ENCODE measurements at regions not wholly inside any gene's neighbourhood (a gene's known extent, or its start where the extent isn't known, plus 50 kb on each side); places are given as distances from the start of the nearest gene placed in this dataset.

GRCh38 chr2:19754907-19755306 is 146.9 kb downstream of the TTC32 start:
- 72 to 77% methylated on average over 4 to 5 of the region's 10 CpGs for WGBS, 2 donors (ENCODE audit: low coverage in 1 of 2)
- H3K27me3 ChIP-seq: no peaks in the 10 kb centered on the region
- no peak overlapping the region for H3K27ac ChIP-seq
- ATAC-seq: no peak
- H3K9me3 ChIP-seq: no peaks in the 10 kb centered on the region
- no peaks in the 10 kb centered on the region for H3K36me3 ChIP-seq
- H3K4me1 ChIP-seq: peaks cover 0 to 38% (median 0%) of the 10 kb centered on the region in 3 donors
- no peak overlapping the region for H3K4me3 ChIP-seq
- TF ChIP-seq CTCF (IDR thresholded peaks at IDR 0.05) (no peak), POLR2A (IDR thresholded peaks at IDR 0.05) (no peak), EP300 (IDR thresholded peaks at IDR 0.05) (no peak), POLR2AphosphoS5 (IDR thresholded peaks at IDR 0.05) (no peak)

DNA sequence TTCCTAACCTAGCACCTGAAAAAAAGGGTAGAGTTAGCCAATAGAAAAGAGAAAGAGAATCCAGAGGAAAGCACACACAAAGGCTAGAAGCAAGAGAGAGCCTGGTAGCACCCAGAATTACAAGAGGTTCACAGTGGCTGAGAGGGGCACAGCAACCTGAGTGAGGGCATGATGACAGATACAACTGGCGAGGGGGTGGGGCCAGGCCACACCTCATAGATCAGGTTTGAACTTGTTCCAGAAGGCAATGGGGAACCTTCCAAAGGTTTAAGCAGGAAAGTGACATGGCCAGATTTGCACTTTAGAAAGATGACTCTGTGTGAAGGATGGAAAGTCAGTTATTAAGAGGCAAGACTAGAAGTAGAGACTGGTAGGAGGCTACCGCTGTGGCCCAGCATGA is 148.0 kb downstream of the TTC32 start:
- Histone ChIP-seq H3K36me3 (no peaks in the 10 kb centered on the region), H3K27ac (no peak overlapping the region), H3K27me3 (no peaks in the 10 kb centered on the region), H3K9me3 (no peaks in the 10 kb centered on the region), H3K4me1 (peaks cover 0 to 34% (median 0%) of the 10 kb centered on the region in 3 donors), H3K4me3 (no peak overlapping the region)
- no peak for ATAC-seq
- WGBS, 2 donors (ENCODE audit: low coverage in 1 of 2): 96 to 100% methylated on average over 1 to 2 of the region's 2 CpGs
- TF ChIP-seq POLR2A (IDR thresholded peaks at IDR 0.05): no peak
- no peak for TF ChIP-seq EP300 (IDR thresholded peaks at IDR 0.05)
- TF ChIP-seq CTCF (IDR thresholded peaks at IDR 0.05): no peak
- TF ChIP-seq POLR2AphosphoS5 (IDR thresholded peaks at IDR 0.05): no peak

DNA sequence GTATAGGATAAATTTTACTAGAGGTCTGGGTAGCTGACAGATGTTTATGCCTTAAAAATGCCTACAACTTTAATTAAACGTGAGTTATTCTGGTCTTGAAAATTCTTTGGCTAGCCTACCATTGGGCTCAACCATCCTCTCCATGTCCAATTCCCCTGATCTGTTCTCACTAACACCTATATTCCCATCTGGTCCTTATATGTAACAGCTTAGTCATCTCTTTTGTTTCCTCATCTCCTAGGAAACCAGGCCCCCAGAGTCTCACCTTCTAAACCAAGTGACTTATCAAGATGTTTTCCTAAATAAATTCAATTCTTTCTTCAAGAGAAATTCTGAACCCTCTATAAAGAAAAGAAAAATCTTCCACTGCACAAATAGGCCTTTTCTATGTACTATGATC is 148.5 kb downstream of the TTC32 start:
- 37 to 46% methylated on average over 1 of the region's 1 CpG for WGBS, 2 donors (ENCODE audit: low coverage in 1 of 2)
- no peaks in the 10 kb centered on the region for H3K9me3 ChIP-seq
- H3K4me3 ChIP-seq: no peak overlapping the region
- H3K36me3 ChIP-seq: no peaks in the 10 kb centered on the region
- H3K4me1 ChIP-seq: peaks cover 0 to 28% (median 0%) of the 10 kb centered on the region in 3 donors
- no peak for TF ChIP-seq CTCF (IDR thresholded peaks at IDR 0.05)
- TF ChIP-seq EP300 (IDR thresholded peaks at IDR 0.05): no peak
- no peak for TF ChIP-seq POLR2AphosphoS5 (IDR thresholded peaks at IDR 0.05)
- TF ChIP-seq POLR2A (IDR thresholded peaks at IDR 0.05): no peak
- no peak for ATAC-seq
- no peaks in the 10 kb centered on the region for H3K27me3 ChIP-seq
- no peak overlapping the region for H3K27ac ChIP-seq

- TF ChIP-seq POLR2A (IDR thresholded peaks at IDR 0.05) (no peak), POLR2AphosphoS5 (IDR thresholded peaks at IDR 0.05) (no peak), CTCF (IDR thresholded peaks at IDR 0.05) (no peak), EP300 (IDR thresholded peaks at IDR 0.05) (no peak)
- no peaks in the 10 kb centered on the region for H3K27me3 ChIP-seq
- H3K4me1 ChIP-seq: peaks cover 0 to 29% (median 0%) of the 10 kb centered on the region in 3 donors
- H3K4me3 ChIP-seq: no peak overlapping the region
- WGBS, 2 donors (ENCODE audit: low coverage in 1 of 2): 51 to 80% methylated on average over 1 to 3 of the region's 3 CpGs
- H3K9me3 ChIP-seq: no peaks in the 10 kb centered on the region
- H3K27ac ChIP-seq: no peak overlapping the region
- H3K36me3 ChIP-seq: no peaks in the 10 kb centered on the region
- no peak for ATAC-seq
These were observed 149.3 kb downstream of the TTC32 start for GRCh38 chr2:19752500-19752899.

DNA sequence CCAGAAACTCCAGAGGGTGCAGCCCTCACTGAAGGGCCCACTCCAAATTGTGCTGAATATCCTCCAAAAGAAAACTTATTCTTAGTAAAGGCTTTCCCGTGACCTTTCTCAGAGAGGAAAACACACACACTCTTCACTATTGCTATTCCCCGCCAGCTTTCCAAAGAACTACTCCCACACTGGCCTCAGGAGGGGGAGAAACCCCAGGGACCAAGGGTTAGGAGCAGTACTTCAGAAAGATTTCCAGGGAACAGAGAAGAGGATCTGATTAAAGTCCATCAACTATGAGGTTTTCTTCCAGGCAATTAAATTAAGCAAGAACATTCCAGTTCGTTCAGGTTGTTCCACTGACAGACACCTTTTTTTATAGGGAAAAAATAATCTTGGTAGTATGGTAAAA is 150.2 kb downstream of the TTC32 start:
- Histone ChIP-seq H3K27me3 (no peaks in the 10 kb centered on the region), H3K27ac (no peak overlapping the region), H3K36me3 (no peaks in the 10 kb centered on the region), H3K4me1 (peaks cover 0 to 35% (median 0%) of the 10 kb centered on the region in 3 donors), H3K9me3 (no peaks in the 10 kb centered on the region), H3K4me3 (no peak overlapping the region)
- no peak for TF ChIP-seq CTCF (IDR thresholded peaks at IDR 0.05)
- TF ChIP-seq POLR2A (IDR thresholded peaks at IDR 0.05): no peak
- no peak for TF ChIP-seq EP300 (IDR thresholded peaks at IDR 0.05)
- TF ChIP-seq POLR2AphosphoS5 (IDR thresholded peaks at IDR 0.05): no peak
- ATAC-seq: no peak
- WGBS, 2 donors (ENCODE audit: low coverage in 1 of 2): 61 to 67% methylated on average over 1 to 2 of the region's 3 CpGs
